ENCODE measurements at regions not wholly inside any gene's neighbourhood (a gene's known extent, or its start where the extent isn't known, plus 50 kb on each side); places are given as distances from the start of the nearest gene placed in this dataset.
"Not testable (repeated sequence)": the region's sequence is repeated elsewhere in the genome, so short reads cannot be mapped to it uniquely, and the experiment has no call there.

DNA sequence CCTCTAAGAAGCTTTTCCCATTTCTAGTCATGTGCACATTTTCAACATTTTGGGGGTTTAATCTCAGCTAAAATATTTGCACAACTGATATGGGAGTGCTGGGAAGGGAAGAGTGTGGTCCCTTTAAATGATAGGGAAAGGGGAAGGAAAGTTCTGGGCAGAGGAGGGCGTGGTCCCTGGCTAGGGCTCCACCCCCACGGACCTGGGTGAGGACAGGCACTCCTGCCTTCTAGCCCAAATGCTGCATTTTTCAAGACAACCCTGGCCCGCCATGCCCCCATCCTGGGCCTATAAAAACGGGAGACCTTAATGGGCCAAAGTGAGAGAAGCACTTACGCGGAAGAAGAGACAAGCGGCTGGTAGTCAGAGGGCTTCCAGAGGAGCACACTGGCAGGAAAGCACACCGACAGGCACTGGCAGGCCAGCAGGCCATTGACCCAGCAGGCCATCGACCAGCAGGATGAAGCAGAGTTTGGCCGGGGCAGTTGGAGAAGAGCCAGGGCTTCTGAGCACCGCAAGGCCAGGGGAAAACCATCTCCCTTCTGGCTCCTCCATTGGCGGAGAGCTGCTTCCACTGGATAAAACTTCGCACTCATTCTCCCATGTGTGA, 266.7 kb downstream of the SPRY2 start:
- no peak for DNase-seq

DNA sequence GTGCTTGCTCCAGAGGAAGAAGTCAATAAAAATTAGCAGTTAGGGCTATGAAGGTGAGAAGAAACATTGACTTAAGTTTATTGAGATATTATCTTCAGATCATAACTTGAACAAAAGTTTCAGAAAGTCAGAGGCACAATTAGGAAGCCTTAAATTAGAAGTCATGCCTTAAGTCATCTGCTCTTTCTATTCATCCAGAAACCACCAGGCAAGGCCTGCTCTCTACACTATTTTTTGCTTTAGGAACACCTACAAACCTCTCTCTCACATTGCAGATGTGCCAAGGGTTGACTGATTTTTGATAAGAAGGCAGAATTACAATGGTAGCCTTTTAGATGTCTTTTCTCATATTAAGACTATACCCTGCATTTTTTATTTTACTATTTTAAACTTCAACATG, 268.7 kb downstream of the SPRY2 start:
- no peak for DNase-seq

DNA sequence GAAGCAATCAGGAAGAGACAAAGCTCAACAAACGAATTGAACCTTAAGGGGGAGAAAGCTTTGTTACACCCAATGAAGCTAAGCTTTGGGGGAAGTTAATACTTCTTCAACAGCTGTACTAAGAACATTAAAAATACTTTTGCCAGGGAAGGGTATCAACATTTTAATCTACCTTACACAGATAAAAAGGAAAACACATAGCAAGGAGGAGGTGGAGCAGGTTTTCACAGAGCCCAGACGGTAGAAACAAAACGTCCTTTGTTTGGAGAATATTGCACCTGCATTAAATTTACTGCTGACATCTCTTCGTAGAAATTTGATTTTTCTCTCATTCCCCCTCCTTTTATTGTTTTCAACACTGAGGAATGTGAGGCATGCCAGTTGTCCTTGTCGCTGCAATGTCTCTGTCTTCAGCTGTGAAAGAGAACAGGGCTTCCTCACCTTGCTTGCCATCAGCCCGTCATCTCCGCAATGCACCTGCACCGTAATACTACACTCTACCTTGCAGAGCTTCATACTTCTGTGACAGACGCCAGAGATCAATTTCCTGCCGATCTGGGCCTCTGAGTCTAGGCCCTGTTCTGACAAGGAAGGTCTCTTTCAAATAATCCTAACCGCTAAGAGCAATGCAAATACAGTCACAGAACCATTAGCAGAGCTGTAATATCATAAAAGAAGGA, 270.8 kb downstream of the SPRY2 start:
- no peak for DNase-seq

DNA sequence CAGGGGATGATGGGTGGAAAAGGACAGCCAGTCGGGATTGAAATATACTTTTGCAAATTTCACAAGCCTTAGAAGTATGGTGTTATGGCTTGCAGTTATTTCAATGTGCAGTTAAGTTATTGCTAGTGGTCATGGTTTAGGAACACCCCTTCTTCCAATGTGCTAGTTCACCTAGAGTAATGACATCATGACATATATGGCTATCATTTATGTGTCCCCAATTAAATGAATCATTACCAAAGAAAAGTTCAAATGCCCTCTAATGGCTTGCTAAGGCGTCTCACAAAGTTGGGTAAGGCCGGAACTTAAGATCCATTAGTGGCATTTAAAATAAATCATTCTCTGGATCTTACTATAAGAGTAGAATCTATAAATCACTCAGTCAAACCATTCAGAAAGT, 271.6 kb downstream of the SPRY2 start:
- DNase-seq: no peak

DNA sequence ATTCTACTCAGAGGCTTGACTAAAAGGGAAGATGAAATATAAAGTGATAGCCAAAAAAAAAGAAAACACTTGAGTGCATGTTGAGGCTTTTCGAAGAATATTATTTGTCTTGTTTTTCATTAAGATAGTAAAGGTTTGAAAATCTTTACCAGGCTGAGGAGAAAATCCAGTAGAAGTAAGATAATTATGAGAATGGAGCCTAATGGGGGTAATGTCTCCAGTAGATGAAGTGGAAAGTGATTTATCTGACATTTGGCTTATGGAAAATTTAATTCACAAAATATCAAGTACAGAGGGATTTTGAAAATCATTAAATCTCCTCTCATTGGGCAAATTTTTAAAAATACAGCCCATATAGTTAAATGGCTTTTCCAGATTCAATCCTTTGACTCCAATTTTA, 274.9 kb downstream of the SPRY2 start:
- DNase-seq: no peak

DNA sequence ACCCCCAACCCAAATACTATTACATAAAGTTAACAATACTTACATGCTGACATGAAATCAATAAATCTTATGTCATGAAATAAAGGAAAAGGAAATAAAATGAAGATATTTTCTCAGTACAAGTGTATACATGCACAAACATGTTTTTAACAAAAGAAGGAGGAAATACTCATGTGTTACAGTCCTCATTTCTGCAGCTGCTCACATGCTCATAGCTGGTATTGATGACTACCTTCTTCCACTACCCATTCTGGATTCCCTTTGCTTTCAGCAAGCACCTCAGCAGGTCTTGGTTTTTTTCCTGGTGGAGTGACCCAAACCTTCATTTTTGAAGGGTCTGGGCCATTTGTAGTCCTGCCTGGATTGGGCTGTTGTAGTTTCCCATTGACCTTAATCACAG, 278.5 kb downstream of the SPRY2 start:
- DNase-seq: not testable (repeated sequence)

DNA sequence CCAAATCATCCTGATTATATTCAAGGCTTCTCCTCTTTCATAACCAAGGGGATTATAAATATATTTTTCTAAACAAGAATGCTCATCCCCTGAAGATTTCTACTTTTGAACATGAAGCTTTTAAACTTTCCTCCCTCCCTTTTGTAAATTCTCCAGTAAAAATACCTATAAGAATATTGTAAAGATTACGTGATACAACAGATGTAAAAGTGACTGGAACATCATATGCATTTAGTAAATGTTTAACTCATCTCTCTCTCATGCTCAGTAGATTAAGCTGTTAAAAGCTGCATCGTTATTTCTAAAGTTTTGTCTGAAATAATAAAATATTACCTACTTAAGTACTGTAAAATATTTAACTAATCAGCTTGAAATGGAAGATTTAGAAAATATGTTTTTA, 281.1 kb downstream of the SPRY2 start:
- DNase-seq: no peak

DNA sequence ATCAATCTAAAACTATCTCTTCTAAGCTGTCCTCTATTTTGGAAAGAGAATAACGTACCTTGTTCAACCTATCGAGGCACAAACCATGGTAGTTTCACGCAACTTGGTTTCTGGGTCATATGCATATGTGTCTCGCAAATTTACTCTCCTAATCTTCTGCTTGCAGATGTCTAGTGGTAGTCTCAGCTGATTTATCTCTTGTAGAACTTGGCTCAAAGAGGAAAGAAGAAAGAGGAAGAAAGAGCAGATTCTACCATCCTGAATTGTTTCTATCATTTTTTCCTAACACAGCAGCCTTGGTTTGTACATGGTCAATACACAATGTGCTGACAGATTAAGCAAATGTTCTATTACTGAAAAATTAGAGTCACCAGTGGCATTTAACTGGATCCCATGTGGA, 282.3 kb downstream of the SPRY2 start:
- DNase-seq: no peak

DNA sequence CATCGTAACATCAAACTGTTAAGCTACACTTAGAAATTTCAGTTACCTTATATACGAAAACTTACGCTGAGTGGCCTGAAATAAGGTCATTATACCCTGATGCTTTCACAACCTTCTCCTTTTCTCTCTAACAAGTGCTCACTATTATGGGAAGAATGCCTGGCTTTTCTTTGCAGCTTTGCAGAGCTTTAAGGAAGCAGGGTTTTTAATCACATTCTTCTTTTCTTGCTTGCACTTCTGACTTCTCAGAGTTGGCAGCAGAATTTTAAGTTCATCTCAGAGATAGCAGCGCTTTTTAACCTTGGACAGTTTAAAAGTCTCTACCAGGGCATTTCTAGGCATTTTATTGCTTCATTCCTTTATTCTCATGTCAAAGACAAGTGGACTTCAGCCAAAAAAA, 285.1 kb downstream of the SPRY2 start:
- DNase-seq: no peak

DNA sequence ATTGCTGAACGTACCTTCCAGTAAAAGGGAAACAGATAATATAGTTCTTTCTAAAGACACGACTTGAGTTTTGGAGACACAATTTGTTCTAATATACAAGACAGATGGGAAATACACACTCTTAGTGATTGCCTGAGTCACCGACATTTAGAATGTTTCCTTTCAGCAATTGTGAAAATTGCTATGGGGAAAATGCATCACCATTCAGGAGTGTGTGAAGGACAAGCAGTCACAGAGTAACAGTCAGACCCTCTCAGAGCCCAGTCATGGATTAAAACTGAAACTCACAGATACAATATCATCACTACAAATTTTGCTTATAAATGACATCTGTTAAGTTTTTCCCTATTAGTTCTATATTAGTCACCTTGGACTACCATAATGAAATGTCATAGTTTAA, 286.1 kb downstream of the SPRY2 start:
- no peak for DNase-seq

DNA sequence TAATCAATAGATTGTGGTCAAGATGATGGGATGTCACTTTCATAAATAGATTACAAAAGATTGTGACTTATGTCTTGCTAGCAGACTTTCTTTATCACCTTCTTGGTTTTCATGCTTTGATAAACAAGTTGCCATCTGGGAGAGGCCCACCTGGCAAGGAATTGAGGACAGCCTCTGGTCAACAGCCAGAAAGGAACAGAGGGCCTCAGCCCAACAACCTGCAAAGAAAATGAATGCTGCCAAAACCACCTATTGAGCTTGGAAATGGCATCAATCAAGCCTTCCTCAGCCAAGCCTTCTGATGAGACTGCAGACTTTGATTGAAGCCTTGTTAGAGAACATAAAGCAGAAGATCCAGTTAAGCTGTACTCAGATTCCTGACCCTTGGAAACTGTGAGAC, 288.6 kb downstream of the SPRY2 start:
- DNase-seq: no peak

DNA sequence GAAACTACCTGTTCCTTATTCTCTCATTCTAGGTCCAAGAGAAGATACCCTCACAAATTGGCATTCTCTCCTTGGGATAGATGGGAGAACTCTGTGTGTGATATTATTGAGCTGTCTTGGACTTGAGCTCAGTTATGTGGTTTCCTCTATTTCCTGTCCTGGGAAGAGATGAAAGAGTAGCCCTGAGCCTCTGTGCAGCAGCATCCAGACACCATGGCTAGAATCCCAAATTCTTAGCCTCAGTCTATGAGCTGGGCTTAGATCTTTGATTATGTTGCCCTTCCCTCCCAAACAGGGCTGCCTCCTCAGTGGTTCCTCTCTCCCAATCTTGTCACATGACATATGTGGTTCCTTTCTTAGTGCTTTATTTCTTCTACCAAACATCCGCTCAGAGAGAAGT, 290.7 kb downstream of the SPRY2 start:
- peak; percentile 34 for DNase-seq

DNA sequence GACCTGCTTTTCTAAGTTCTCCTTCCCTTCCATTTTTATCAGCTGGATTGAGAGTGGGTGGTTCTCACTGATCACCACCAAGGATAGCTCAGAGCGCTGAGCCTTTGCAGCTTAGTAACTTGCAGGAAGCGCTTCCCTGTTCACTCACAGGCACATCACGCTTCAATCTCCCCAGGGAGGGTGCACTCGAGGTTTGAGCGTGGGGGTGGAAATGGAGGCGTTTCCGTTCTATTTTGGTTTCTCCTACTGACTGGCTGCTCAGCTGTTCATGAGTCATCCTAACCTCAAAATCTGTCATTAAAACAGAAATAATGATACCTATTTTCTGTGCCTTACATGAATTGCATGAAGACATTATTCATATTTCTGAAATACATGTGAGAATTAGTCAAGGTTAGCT, 292.1 kb downstream of the SPRY2 start:
- peak; percentile 93 for DNase-seq

DNA sequence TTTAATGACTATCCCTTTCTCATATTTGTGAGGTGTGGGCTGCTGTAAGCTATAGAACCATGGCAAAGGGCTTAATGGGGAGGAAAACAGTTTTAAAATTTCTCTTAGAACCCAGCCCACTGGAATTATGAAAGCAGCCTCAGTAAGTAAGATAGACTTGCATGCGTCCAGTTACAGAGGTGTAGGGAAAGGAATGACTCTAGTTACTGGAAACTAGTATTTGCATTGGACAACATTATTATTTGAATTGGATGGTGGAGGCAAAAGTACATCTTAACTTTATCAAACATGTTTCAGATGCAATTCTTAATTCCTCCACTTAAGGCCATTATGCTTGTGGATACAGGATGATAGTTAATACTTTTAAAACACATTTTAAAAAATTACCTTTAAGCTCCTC, 292.9 kb downstream of the SPRY2 start:
- no peak for DNase-seq

DNA sequence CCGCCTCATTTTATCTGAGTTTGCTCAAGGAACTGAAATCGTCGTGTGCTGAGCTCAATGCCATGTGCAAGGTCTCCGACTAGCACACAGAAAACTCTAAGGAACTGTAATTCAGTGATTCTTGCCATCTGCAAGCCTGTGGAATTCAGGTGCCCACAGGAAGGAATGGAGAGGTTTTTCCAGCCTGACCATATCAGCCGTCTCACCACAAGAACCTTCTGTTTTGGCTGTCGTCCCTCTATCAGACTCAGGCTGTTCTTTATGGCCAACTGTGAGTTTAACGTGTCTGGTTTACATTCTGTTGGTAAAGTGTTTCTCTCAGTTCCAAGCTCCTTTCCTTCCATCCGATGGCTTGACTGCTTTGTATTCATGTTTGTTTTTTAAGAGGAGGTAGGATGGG, 293.5 kb downstream of the SPRY2 start:
- peak; percentile 50 for DNase-seq

DNA sequence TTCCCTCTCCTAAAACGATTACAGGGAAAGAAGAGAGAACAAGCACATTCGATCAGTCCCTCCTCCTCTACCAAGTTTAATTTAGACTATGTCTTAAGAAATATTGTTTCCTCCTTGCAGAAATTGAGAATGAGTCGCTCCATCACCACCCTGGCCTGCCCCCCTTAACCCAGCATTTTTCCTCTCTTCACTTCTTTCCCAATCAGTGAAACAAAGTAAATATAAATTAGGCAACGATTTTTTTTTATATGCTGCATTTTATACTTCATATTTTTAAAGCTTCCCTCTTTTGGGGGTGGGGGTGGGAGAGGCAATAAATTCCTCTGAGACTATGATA, 300.0 kb downstream of the SPRY2 start:
- no peak for DNase-seq

DNA sequence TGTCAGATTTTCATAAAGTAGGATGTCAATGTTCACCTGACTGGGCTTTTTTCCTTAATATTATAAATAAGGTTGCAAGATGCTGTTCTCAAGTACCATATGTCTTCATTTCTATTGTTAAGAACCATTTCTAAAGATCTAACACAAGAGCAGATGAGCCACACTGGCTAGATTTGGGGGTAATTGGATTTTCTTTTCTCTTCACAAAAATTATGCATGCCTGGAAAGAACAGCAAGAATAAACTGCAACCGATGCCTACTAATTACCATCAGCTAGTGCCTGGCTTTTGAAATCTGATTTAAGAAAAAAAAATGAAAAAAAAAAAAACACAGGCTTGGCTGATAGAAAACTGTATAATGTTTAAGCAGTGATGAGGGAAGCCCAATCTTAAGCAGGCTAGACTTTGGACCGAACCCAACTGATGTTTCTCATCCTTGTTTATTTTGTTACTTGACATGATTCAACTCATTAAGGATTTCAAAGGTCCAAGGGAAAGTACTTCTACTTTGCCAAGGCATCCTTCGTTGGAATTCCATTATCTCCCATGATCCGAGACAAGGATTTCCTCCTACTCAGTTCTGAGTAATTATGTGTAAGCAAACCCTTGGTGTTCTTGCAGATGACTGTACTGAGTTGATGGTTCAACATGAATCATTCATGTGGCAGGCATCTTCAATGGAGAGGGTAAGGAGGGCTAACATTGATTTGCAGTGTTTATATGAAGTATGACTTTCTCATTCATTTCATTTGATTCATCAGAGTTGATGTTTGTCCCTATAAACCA, 300.5 kb downstream of the SPRY2 start:
- DNase-seq: peak; percentile 99

DNA sequence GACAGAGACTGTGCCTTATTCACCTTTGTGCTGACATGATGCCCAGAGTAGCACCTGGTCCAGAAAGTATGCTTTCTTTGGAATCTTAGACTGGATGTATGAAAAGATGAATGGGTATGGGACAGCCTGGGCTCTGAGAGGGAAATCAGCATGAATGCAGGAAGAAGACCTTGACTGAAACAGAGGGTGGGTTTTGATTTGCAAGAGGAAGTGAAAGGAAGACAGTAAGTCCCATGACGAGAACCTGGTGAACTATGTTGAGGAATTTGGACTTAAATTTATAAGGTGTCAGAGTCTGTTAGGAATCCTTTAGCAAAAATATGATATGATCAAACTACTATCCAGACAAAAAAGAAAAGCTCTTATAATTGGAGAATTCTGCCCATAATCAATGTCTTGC, 301.9 kb downstream of the SPRY2 start:
- no peak for DNase-seq

DNA sequence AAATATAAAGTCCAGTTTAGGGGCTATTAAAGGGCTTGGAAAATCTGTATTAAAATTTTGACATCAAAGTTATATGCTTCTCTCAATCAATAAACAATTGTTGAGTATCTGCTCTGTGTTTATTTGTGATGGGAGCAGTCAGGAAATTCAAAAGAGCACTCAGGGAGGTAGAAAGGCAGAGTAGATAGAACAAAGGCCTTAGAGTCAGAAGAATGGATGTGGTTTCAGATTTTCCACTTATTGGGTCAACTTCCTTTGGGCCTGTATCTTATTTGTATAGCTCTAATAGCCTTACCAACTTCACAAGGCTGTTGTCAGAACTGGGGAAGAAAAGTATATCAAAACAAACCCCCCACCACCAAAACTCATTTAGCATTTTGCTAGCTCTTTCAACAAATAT, 302.6 kb downstream of the SPRY2 start:
- no peak for DNase-seq

DNA sequence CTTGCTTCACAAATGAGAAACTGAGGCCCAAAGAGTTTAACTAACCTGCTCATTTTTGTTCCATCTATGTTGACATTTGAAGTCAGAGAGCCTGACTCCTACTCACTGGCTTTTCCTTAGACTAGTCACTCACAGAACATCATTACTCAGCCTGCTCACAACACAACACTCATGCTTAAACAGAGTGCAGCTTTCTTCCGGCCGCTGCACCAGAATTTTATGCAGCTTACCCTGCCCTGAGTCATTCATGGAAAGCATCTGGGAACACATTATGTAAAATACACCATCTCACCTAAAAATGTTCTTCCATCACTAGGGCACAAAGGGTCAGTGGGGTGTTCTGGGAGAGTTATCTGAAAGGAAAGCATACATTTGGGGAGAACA, 303.4 kb downstream of the SPRY2 start:
- peak; percentile 91 for DNase-seq

DNA sequence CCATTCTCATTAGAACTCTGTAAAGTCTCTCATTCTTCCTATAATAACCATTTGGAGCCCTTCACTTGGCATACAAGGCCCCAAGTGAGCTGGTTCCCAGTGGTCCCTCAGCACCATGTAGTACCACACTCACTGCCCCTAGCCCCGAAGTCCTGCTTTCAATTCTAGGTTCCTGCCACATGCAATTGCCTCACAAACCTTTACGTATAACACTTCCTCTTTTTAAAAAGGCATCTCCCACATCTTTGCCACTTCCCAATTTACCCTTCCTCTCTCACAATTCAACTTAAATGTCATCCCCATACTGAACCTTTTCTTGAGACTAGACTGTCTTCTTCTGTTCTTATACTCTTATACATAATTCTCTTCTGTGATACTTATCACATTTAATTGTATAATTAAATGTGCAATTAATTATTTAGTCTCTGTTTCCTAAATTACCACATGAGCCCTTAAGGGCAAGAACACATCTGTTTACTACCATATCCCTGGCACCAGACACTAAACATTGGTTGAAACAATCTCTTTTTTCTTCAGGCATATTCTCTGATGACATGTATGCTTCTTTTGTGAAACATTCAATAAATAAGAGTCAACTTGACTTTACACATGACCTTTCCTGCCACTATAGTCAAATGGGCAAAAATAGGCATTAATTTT, 304.0 kb downstream of the SPRY2 start:
- DNase-seq: no peak

DNA sequence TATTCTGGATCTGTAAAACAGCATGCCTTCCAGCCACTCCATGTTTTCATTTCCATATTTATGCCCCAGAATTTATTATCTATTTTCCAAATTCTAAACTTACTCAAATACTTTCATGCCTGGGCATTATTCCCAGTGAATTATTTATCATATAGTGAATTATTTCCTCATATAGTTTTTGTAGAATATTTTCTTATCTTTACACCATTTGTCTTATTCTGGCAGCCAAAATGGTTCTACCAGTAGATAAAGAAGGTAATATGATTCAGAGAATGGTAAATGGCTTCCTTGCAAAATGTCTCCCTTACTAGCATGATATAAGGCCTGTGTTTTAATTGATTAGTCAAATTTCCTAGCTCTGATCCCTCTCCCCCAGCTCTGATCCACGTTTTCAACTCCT, 305.8 kb downstream of the SPRY2 start:
- peak; percentile 47 for DNase-seq

DNA sequence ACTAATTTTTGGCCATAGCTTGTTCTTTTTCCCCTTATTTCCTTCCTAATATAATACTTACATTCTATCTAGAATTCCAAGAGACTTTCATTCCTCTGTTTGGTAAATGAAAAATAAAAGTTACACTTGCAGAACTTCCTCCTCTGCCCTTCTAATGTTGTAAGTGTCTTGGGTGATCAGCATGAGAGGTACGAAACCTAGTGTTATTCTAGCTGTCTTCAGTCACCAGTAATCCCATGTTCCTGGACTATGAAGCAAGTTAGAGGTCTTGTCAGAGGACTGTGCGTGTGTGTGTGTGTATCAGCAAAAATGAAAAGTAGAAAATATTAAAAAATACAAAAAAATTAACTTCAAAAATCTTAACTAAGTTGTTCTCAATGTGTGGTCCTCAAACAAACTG, 307.0 kb downstream of the SPRY2 start:
- no peak for DNase-seq

DNA sequence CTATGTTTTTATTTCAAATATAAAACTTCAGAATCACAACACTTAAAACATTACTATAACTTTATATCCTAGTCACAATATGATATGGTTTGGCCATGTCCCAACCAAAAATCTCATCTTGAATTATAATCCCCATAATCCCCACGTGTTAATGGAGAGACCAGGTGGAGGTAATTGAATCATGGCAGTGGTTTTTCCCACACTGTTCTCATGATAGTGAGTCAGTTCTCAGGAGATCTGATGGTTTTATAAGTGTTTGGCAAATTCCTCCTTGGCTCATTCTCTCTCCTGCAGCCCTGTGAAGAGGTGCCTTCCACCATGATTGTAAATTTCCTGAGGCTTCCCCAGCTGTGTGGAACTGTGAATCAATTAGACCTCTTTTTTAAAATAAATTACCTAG, 307.6 kb downstream of the SPRY2 start:
- DNase-seq: peak; percentile 22
